Motor neuron (in vitro differentiated cells): ENCODE measurements at regions not wholly inside any gene's neighbourhood (a gene's known extent, or its start where the extent isn't known, plus 50 kb on each side); places are given as distances from the start of the nearest gene placed in this dataset.

Experiments
- ATAC-seq, 8 experiments: fragments of 200-7000 bp; cut with Tn5 transposase; replicated peaks in 6 of 8; 2 replicates each; pipeline ENCODE4 v1.8.0; 2021; ENCODE audit warnings: mild to moderate bottlenecking in 8 of 8, moderate library complexity in 8 of 8
- H3K27ac ChIP-seq, 2 donors: fragments of 250-450 bp; sonication (Bioruptor Pico); 2 replicates each; pipeline ENCODE4 v1.9.0; 2021; ENCODE audit warnings: antibody characterized with exemption in 2 of 2, mild to moderate bottlenecking in 2 of 2, moderate library complexity in 1 of 2
- H3K4me1 ChIP-seq, 2 donors: fragments of 250-450 bp; sonication (Bioruptor Pico); replicated peaks in 1 of 2; 2 replicates each; pipeline ENCODE4 v1.6.1; 2021; ENCODE audit warnings: antibody characterized with exemption in 2 of 2, mild to moderate bottlenecking in 2 of 2, moderate library complexity in 1 of 2
- H3K4me3 ChIP-seq, 5 donors: fragments of 250-450 bp; sonication (Bioruptor Pico); 2 replicates each; pipeline ENCODE4 v1.9.0; 2021; ENCODE audit warnings: antibody characterized with exemption in 5 of 5, mild to moderate bottlenecking in 5 of 5, moderate library complexity in 4 of 5
- WGBS, 10 experiments: fragments of 450-650 bp; shearing (Covaris generic); methylation state at CpG; one replicate each; pipeline ENCODE4 v1.0.0; 2022; 5-methylcytosine and 5-hydroxymethylcytosine counted together
- in situ Hi-C, 9 experiments: fragments of 400-800 bp; cut with MboI; loops; one replicate each; pipeline ENCODE4 v1.15.0; 2021; ENCODE audit warnings: low sequenced_read_pairs in 9 of 9, low pct_unique_long_range_greater_than_20kb in 2 of 9; ENCODE audit not compliant: unreplicated experiment in 9 of 9

GRCh38 chr12:67927324-67927723, 61.9 kb upstream of the IFNG-AS1 start:
- ATAC-seq: peak in 3 of 8 experiments; percentile 56 to 90 (median 75)
- no peaks in the 10 kb centered on the region for H3K4me1 ChIP-seq
- H3K4me3 ChIP-seq: no peak overlapping the region
- no peak overlapping the region for H3K27ac ChIP-seq
- in situ Hi-C loops: loop anchor here in 7 of 9 experiments (25.0 kb wide), 3 partner anchors 265 to 565 kb away; no protein-coding TSS in a partner anchor
- 2 to 100% (median 46%) methylated on average over 1 to 4 of the region's 4 CpGs; no CpG with 5 or more reads in 2 of the 10 experiments for WGBS, 10 experiments

DNA sequence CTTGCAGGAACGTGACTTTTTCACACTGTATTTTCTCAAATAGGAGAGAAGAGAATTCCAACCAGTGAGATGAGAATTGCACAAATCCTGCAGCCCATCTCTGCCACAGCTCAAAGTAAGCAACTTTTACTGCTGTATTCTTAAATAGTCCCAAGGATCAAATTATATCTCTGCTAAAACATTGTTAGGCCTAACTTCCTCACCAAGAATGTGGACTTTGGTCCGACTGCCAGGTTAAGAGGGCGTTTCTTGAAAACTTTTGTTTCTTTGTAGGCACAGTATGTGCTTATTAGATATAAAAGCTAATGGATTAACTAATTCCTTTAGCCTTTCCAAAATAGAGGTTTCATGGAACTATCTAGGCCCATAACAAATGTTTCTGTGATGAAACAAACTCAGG, 61.4 kb upstream of the IFNG-AS1 start:
- H3K4me1 ChIP-seq: no peaks in the 10 kb centered on the region
- in situ Hi-C loops: loop anchor here in 7 of 9 experiments (25.0 kb wide), 3 partner anchors 266 to 566 kb away; no protein-coding TSS in a partner anchor
- WGBS, 10 experiments: 49 to 100% (median 80%) methylated on average over 1 to 3 of the region's 3 CpGs; no CpG with 5 or more reads in 1 of the 10 experiments
- ATAC-seq: no peak
- H3K27ac ChIP-seq: no peak overlapping the region
- H3K4me3 ChIP-seq: no peak overlapping the region

DNA sequence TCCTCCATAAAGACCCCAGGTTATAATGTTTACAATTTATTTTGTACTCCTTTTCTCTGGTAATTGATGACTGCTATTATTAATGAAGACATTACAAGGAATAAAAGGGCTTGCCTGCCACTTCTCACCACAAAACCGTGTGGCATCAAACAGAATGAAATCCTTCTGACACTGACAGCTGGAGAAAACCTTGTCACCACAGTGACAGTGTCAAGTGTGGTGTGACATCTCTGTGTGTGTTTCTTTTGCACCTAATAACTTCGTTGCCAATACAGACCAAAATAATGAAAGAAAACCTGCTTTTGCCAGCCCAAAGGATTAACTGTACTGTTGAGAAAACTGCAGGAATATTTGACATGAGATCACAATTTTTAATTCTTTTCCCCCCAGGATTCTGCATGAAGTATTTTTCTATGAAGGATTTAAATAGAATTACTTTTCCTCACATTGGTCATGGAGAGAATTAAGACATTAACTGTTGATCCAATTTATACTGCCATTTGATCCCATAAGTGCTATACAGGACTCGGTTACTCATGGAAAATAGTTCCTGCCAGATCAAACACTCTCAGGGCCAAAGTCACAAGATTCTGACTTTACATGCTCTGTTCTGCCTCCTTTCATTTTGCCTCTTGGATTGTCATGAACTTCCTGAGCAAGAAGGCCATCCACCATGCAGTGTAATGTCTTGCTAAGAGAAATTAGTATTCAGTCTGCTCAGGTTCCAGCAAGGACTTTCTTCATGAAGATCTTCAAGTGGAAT, 60.4 kb upstream of the IFNG-AS1 start:
- no peaks in the 10 kb centered on the region for H3K4me1 ChIP-seq
- no peak overlapping the region for H3K27ac ChIP-seq
- in situ Hi-C loops: loop anchor here in 7 of 9 experiments (25.0 kb wide), 3 partner anchors 267 to 567 kb away; no protein-coding TSS in a partner anchor
- no peak overlapping the region for H3K4me3 ChIP-seq
- no peak for ATAC-seq
- WGBS, 10 experiments: 26 to 86% (median 63%) methylated on average over 1 to 3 of the region's 3 CpGs; no CpG with 5 or more reads in 1 of the 10 experiments

DNA sequence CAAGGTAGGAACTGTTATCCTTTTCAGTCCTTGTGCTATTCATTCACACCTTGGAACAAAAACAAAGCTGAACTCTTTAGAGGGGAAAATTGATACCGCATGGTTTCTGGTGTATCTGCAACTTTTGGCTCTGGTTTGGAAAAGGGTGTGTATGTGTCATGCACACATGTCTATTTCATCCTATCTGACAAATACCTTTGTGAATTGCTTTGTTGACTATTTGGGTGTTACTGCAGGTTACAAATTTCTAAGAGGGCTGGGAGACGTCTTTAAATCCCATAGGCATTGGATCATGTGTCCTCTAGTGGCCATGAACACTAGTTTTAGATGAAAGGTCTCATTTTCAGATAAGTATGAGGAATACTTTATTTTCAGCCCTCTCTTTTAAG, 59.9 kb upstream of the IFNG-AS1 start:
- no peaks in the 10 kb centered on the region for H3K4me1 ChIP-seq
- ATAC-seq: no peak
- no peak overlapping the region for H3K27ac ChIP-seq
- 0 to 89% (median 79%) methylated on average over 1 to 2 of the region's 2 CpGs; no CpG with 5 or more reads in 4 of the 10 experiments for WGBS, 10 experiments
- H3K4me3 ChIP-seq: no peak overlapping the region
- in situ Hi-C loops: loop anchor here in 7 of 9 experiments (25.0 kb wide), 3 partner anchors 267 to 567 kb away; no protein-coding TSS in a partner anchor

DNA sequence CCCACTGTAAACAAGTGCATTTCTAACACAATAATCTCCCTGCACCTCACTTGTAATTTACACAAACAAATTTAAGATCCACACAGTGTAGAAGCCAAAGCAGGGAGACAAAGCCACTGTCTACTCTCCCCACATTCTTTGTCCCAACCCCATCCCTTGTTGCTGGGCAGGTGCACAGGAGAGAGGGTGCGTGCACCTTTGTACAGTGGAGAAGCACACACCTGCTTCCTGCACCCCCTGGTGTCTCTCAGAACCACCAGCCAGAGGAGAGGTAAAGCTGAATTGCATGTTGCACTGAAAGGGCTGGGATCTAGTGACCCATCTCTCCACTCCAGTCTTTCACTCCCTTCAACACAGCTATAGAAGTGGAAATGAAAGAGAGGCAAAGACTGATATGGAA, 51.4 kb upstream of the IFNG-AS1 start:
- Histone ChIP-seq H3K4me3 (no peak overlapping the region), H3K27ac (no peak overlapping the region), H3K4me1 (peaks cover 0 to 4% of the 10 kb centered on the region in 2 donors)
- no peak for ATAC-seq
- 80 to 100% (median 100%) methylated on average over 1 of the region's 1 CpG; no CpG with 5 or more reads in 7 of the 10 experiments for WGBS, 10 experiments
- in situ Hi-C loops: loop anchor here in 7 of 9 experiments (25.0 kb wide), 3 partner anchors 276 to 576 kb away; no protein-coding TSS in a partner anchor
